Heart right ventricle (tissue), 16 donors: ENCODE measurements at regions not wholly inside any gene's neighbourhood (a gene's known extent, or its start where the extent isn't known, plus 50 kb on each side); places are given as distances from the start of the nearest gene placed in this dataset.
A peak's percentile ranks its signal among the peaks of the same experiment; 100 is the strongest.

Experiments used
- ATAC-seq, 8 donors: fragments of 200-7000 bp; cut with Tn5 transposase; one replicate each; pipeline ENCODE4 v1.9.1; 2020; ENCODE audit warnings: mild to moderate bottlenecking in 8 of 8, moderate library complexity in 8 of 8, moderate number of reproducible peaks in 1 of 8
- DNase-seq, 2 donors: peaks; one replicate each; pipeline ENCODE4 v3.0.0-alpha.2; 2020
- H3K27ac ChIP-seq, 10 donors: fragments of 200-600 bp; sonication (generic) in 2 of 10; one replicate each; pipeline versions ENCODE4 v1.5.0 to v1.8.0; 2020 to 2022; ENCODE audit warnings: mild to moderate bottlenecking in 3 of 10
- H3K27me3 ChIP-seq, 7 donors: fragments of 200-600 bp; one replicate each; pipeline ENCODE4 v1.8.0; 2021 to 2022; ENCODE audit warnings: mild to moderate bottlenecking in 2 of 7
- H3K36me3 ChIP-seq, 9 donors: fragments of 200-600 bp; sonication (generic) in 1 of 9; one replicate each; pipeline versions ENCODE4 v1.5.0 to v1.8.0; 2020 to 2022; ENCODE audit warnings: mild to moderate bottlenecking in 2 of 9
- H3K4me1 ChIP-seq, 9 donors: fragments of 200-600 bp; sonication (generic) in 1 of 9; one replicate each; pipeline versions ENCODE4 v1.5.0 to v1.8.0; 2020 to 2022; ENCODE audit warnings: mild to moderate bottlenecking in 4 of 9
- H3K4me3 ChIP-seq, 10 donors: fragments of 200-600 bp; sonication (generic) in 2 of 10; one replicate each; pipeline versions ENCODE4 v1.5.0 to v1.8.0; 2020 to 2022; ENCODE audit warnings: mild to moderate bottlenecking in 7 of 10, moderate library complexity in 2 of 10
- H3K9me3 ChIP-seq, 11 donors: fragments of 200-600 bp in 10 of 11; sonication (generic) in 2 of 11; one replicate each; pipeline versions ENCODE4 v1.5.0 to v1.8.0; 2013 to 2022; ENCODE audit warnings: mild to moderate bottlenecking in 2 of 11, control low read depth in 1 of 11, moderate library complexity in 1 of 11
- WGBS, 2 donors: extraction: QIAGEN DNeasy Blood & Tissue Kit; methylation state at CpG; one replicate each; pipeline ENCODE4 v1.1.7; 2013; ENCODE audit warnings: inconsistent platforms in 1 of 2; 5-methylcytosine and 5-hydroxymethylcytosine counted together
- intact Hi-C, 10 donors: fragments of 100-400 bp; cut with DNase I; formaldehyde crosslinking; loops; one replicate each; pipeline versions ENCODE4 v1.11.1 to v1.14.2; 2022
- TF ChIP-seq, protein P1 (sequence below), 9 donors: fragments of 200-600 bp; sonication (generic) in 2 of 9; IDR thresholded peaks; one replicate each; pipeline versions ENCODE4 v1.5.0 to v1.8.0; 2021 to 2022; ENCODE audit warnings: antibody characterized with exemption in 9 of 9, mild to moderate bottlenecking in 5 of 9, moderate library complexity in 1 of 9
- donor health status: Arrhythmogenic right ventricular cardiomyopathy.
- donor health status: ischemic (EF 13 %, LVEDD 7.1; RV severe dilation, severe dysfunction).
- donor health status: healthy with polysubstance abuse.
- donor health status: DM: no; HTN: yes; CAD: no.
- donor health status: DM: no; HTN: no; CAD: no.
- donor health status: ischemic (EF 25% LVEDD 6.9; RV normal size, moderate dysfunction).
- donor health status: ischemic (EF 25% LVEDD 5.7; RV mildly dilated, moderate dysfunction).
- donor health status: healthy.
- donor health status: DM: yes; HTN: yes; CAD: no.
- donor health status: Ischemic cardiomyopathy.
- donor health status: ischemic (EF 35%, LVEDD 5.7; RV mildly dilated, moderate dysfunction).
- donor health status: nonischemic (EF 11% LVEDD 7.7; RV severe dilation, severe dysfunction).
- donor health status: DM: yes; HTN: yes; CAD: no.
- donor health status: PGD.
- donor health status: ischemic (EF 29% LVEDD 5.4; RV normal size, mild dysfunction).
- donor health status: nonischemic (EF 23%, LVEDD 6.1; RV moderate dilation, normal function).

DNA sequence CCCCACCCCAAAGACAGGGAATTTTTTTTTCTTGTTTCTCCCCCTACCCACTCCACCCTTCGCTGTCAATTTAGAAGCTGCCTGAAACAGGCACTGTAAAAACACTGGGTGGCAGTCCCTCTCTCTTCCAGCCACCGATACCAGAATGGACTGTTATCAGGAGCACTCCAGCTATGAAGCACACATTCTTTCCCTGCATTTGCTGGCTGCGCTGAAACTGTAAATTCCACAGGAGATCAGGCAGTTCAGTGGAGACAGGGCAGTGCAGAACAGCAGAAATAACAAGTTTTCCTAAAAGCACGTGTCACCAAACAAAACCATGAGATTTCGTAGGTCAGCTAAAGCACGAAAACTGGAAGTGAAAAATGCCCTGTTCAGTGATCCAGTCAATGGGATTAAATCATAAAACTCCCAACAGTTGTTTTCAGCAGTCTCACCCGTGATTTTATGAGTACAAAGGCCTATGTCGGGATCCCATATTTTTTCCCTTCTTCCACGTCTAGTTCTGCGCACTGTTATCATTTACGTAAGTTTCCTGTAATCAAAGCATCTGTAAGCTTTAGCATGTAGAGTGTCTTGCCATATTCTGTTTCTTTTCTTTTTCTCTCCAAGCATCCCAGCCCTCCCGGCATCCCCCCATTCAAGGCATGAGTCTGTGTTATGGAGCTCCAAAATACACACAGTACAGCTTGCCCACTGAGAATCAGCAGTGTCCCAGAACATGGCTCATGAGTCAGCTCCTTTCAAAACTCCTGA is 359.9 kb upstream of the EPHA7 start:
- DNase-seq, result peak; percentile 11 to 31
- WGBS, 2 donors, result 15 to 19% methylated on average over 12 of the region's 12 CpGs
- H3K4me3 ChIP-seq, result peak overlapping the region in 5 of 10 donors; percentile 13 to 29 (median 24)
- peak overlapping the region in 7 of 10 donors; percentile 36 to 67 (median 52) for H3K27ac ChIP-seq
- intact Hi-C loops, result loop anchor here in 1 of 10 donors (10.0 kb wide), 1 partner anchor 276 kb away; no protein-coding TSS in a partner anchor
- ATAC-seq, result peak; percentile 88 to 99 (median 96)
- H3K4me1 ChIP-seq, result peaks cover 0 to 13% (median under 1%) of the 10 kb centered on the region in 9 donors
- TF ChIP-seq, protein P1, sequence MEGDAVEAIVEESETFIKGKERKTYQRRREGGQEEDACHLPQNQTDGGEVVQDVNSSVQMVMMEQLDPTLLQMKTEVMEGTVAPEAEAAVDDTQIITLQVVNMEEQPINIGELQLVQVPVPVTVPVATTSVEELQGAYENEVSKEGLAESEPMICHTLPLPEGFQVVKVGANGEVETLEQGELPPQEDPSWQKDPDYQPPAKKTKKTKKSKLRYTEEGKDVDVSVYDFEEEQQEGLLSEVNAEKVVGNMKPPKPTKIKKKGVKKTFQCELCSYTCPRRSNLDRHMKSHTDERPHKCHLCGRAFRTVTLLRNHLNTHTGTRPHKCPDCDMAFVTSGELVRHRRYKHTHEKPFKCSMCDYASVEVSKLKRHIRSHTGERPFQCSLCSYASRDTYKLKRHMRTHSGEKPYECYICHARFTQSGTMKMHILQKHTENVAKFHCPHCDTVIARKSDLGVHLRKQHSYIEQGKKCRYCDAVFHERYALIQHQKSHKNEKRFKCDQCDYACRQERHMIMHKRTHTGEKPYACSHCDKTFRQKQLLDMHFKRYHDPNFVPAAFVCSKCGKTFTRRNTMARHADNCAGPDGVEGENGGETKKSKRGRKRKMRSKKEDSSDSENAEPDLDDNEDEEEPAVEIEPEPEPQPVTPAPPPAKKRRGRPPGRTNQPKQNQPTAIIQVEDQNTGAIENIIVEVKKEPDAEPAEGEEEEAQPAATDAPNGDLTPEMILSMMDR (IDR thresholded peaks at IDR 0.05), result peak in 6 of 9 donors; percentile 30 to 63 (median 48)
- no peaks in the 10 kb centered on the region for H3K27me3 ChIP-seq
- H3K9me3 ChIP-seq, result no peaks in the 10 kb centered on the region
- no peaks in the 10 kb centered on the region for H3K36me3 ChIP-seq

DNA sequence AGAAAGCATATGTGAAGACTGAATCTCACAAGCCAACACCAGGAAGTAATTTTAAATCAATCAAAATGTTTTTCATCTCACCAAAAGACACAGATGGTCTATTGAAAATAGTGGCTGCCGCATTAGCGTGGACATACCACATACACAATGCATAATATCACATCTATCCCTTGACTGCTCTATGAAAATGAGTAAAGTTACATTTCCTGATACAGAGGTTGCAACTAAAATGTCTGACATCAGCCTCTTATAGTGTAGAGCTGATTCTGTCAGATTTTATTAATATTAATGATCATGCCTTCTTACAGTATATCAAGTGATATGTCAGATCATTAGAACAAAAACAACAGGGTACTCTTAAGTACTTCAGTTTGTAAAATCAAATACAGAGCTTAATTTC is 339.8 kb upstream of the EPHA7 start:
- intact Hi-C loops, result no loop called here
- ATAC-seq (no peak), DNase-seq (no peak)
- Histone ChIP-seq H3K27me3 (no peaks in the 10 kb centered on the region), H3K27ac (no peak overlapping the region), H3K36me3 (no peaks in the 10 kb centered on the region), H3K9me3 (no peaks in the 10 kb centered on the region), H3K4me3 (no peak overlapping the region), H3K4me1 (no peaks in the 10 kb centered on the region)
- WGBS, 2 donors, result 94 to 96% methylated on average over 2 of the region's 2 CpGs
- TF ChIP-seq, protein P1 (IDR thresholded peaks at IDR 0.05), result no peak

DNA sequence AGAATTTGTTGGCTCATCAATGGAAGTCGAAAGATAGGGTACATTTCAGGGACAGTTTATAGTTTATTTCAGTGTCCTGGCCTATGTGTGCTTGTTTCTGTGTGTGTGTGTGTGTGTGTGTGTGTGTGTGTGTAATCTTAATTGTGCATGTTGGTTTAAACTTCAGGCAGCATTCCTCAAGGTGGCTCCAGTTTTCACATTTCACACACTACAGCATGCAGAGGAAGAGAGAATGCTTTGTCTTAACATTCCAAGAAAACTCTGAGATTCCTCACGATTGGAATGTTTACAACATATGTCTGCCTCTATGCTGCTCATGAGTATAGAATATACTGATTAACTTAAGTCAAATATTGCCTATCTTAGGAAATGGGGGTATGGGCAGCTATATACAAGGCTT is 332.6 kb upstream of the EPHA7 start:
- intact Hi-C loops, result no loop called here
- Histone ChIP-seq H3K4me1 (no peaks in the 10 kb centered on the region), H3K27me3 (no peaks in the 10 kb centered on the region), H3K27ac (no peak overlapping the region), H3K36me3 (no peaks in the 10 kb centered on the region), H3K9me3 (no peaks in the 10 kb centered on the region), H3K4me3 (no peak overlapping the region)
- 45 to 60% methylated on average over 2 of the region's 2 CpGs for WGBS, 2 donors
- TF ChIP-seq, protein P1 (IDR thresholded peaks at IDR 0.05), result no peak
- ATAC-seq (no peak), DNase-seq (no peak)

DNA sequence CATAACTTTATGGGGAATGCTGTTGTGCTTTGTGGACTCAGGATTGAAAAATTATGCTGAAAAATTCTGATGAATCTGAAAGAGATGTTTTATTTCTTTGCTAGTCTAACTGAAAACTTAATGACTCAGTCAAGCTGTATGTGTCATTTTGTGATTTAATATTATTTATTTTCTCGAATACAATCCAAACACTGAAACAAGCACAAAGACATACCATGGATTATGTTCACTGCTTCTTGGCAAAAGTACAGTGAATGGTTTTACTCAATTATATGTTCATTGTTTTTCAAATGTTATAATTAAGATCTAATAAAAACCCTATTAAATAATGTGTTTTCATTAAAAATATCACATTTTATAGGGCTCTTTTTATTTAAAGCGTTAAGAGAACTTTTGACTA is 330.6 kb upstream of the EPHA7 start:
- DNase-seq, result no peak
- 77 to 86% methylated on average over 2 of the region's 2 CpGs for WGBS, 2 donors
- TF ChIP-seq, protein P1 (IDR thresholded peaks at IDR 0.05), result no peak

More for the DNA sequence above, 330.6 kb upstream of the EPHA7 start:
- Histone ChIP-seq H3K36me3 (no peaks in the 10 kb centered on the region), H3K4me3 (no peak overlapping the region), H3K27ac (no peak overlapping the region), H3K4me1 (no peaks in the 10 kb centered on the region), H3K9me3 (no peaks in the 10 kb centered on the region), H3K27me3 (no peaks in the 10 kb centered on the region)
- ATAC-seq, result no peak
- intact Hi-C loops, result no loop called here
